Stomach (tissue), 4 donors: ENCODE measurements at regions not wholly inside any gene's neighbourhood (a gene's known extent, or its start where the extent isn't known, plus 50 kb on each side); places are given as distances from the start of the nearest gene placed in this dataset.

Experiments
- EP300 ChIP-seq: sonication (generic); formaldehyde crosslinking; IDR thresholded peaks from one replicate; pipeline ENCODE4 v1.6.1; 2017; ENCODE audit warnings: antibody characterized with exemption
- POLR2A ChIP-seq, 4 donors: fragments of 450-650 bp; IDR thresholded peaks; one replicate each; pipeline ENCODE4 v1.6.1; 2016; ENCODE audit warnings: antibody characterized with exemption in 4 of 4, control low read depth in 2 of 4, mild to moderate bottlenecking in 1 of 4, moderate library complexity in 1 of 4
- TF ChIP-seq, protein P1 (sequence below), 7 experiments: fragments of 450-650 bp in 4 of 7; fragments of 200-600 bp in 3 of 7; sonication (generic) in 3 of 7; IDR thresholded peaks; one replicate each; pipeline ENCODE4 v1.5.1; 2016 to 2019; ENCODE audit warnings: antibody characterized with exemption in 7 of 7, control low read depth in 2 of 7, mild to moderate bottlenecking in 1 of 7

DNA sequence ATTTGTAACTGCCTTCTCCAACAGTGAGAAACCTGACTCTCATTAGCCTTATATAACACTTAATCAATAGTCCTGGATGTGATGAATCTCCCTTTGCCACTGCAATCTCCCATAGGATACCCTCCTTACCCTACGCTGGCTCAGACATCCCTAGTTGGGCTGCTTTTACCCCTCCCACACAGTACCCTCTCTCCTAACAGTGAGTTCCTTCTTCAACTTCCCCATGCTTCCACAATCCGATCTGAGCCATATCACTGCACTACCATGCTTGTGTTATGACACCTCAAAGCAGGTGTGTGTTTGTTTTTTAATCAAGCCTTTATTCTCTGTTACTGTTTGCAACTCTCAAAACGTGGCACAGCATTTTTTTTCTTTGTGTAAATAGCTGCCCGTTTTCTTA, 60.5 kb upstream of the C9orf72 start:
- TF ChIP-seq, protein P1, sequence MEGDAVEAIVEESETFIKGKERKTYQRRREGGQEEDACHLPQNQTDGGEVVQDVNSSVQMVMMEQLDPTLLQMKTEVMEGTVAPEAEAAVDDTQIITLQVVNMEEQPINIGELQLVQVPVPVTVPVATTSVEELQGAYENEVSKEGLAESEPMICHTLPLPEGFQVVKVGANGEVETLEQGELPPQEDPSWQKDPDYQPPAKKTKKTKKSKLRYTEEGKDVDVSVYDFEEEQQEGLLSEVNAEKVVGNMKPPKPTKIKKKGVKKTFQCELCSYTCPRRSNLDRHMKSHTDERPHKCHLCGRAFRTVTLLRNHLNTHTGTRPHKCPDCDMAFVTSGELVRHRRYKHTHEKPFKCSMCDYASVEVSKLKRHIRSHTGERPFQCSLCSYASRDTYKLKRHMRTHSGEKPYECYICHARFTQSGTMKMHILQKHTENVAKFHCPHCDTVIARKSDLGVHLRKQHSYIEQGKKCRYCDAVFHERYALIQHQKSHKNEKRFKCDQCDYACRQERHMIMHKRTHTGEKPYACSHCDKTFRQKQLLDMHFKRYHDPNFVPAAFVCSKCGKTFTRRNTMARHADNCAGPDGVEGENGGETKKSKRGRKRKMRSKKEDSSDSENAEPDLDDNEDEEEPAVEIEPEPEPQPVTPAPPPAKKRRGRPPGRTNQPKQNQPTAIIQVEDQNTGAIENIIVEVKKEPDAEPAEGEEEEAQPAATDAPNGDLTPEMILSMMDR (IDR thresholded peaks at IDR 0.05): no peak
- TF ChIP-seq EP300 (no peak), POLR2A (IDR thresholded peaks at IDR 0.05) (no peak)
